GM12872 (cell line): ENCODE measurements at regions not wholly inside any gene's neighbourhood (a gene's known extent, or its start where the extent isn't known, plus 50 kb on each side); places are given as distances from the start of the nearest gene placed in this dataset.
A peak's percentile ranks its signal among the peaks of the same experiment; 100 is the strongest.

ENCODE experiments used
- CTCF ChIP-seq: IDR thresholded peaks from 3 replicates; pipeline ENCODE4 v1.5.1; 2011; ENCODE audit warnings: low read depth, mild to moderate bottlenecking, low read length, moderate library complexity; ENCODE audit not compliant: insufficient read depth

DNA sequence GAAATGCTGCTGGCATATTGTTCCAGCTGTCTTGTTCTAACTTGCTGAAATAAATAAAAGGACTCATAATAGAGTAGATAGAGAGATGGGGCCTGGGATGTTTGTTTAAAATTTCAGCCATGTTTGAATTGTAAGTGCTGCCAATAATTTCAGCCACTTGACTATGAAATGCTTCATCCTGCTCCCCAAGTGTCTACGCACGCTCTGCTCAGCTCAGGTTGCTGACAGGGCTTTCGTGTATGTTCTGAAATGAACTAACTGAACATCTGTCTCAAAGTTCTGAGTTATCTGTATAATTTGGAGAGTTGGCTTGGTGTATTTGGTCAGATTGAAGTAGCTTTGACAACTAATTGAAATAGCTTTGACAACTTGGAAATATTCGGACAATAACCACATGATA lies 387.8 kb downstream of the BMP2 start:
- TF ChIP-seq CTCF, result no peak

- no peak for TF ChIP-seq CTCF
Observed at GRCh38 chr20:7155794-7156193, 388.3 kb downstream of the BMP2 start.

DNA sequence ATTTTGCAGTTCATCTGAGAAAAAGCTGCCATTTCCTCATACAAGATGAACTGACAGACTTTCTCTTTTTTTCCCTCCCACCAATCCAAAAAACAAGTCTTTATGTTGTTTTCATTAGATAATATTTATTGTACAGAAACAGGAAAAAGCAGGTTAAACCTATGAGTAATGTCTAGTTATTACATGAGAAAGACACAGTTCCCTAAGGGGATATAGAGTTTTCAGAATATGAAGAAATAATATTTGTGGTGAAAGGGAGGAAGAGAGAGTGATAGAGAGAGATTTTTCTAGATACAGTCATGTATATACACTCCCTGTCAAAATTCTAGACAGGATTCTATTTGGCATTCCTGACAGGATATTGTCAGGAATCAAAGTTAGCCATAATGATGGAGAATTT lies 392.4 kb downstream of the BMP2 start:
- TF ChIP-seq CTCF, result no peak

DNA sequence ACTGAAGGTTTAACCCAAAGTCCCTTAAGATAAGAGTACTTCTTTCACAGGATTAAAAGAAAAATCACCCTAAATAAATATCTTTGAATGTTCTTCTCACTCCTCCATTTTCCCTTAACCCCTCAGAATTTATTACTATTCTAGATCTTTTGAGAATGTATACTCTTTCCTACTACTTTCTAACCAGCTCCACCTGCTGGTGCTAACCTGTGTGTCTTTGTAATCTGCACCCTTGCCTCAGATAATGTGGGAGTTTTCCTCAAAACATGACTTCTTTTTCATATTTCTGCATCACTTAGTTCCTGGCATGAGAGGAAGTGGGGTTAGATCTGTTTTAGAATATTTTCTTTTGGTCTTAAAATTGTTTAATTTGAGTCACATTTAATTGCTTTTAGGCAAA lies 394.2 kb downstream of the BMP2 start:
- peak; percentile 39; the same call in 2 of the 3 replicates for TF ChIP-seq CTCF

- TF ChIP-seq CTCF, result no peak
Observed at GRCh38 chr20:7171911-7172310, 404.4 kb downstream of the BMP2 start.

DNA sequence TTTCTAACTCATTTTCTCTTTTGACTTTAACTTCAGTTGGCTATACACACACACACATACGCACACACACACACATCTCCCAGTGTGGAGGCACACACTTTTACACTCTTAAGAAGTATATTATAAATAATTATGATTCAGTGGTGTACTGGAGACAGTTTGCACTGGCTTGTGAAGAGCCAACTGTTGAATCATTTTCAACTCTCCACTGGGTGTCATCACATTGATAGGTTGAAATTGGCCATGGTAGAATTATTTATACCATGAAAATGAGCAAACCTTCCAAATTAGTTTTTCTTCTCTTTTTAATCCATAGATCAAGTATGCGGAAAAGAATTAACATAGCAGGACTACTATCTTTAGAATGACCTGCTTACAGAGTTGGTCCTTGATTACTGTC lies 407.1 kb downstream of the BMP2 start:
- TF ChIP-seq CTCF, result no peak

DNA sequence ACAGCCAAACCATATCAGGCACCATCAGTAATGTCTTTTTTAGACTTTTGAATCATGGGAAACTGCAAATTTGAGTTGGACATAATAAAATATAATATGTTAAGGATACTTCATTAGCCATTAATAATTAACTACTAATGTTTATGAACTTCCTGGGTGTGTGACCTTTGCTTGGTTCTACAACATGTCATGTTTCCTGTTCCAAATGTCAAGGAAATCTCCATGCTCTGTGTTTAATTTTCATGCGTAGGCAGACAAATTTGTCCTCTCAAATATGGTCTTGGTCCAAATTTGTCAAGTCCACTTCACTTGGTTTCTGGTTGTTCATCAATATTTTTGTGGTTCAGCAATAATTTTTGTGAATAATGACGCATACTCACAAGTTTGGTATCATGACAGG lies 410.5 kb downstream of the BMP2 start:
- no peak for TF ChIP-seq CTCF

- no peak for TF ChIP-seq CTCF
Observed at GRCh38 chr20:7180256-7181045, 413.0 kb downstream of the BMP2 start.
